GM19372 (cell line): ENCODE measurements at regions not wholly inside any gene's neighbourhood (a gene's known extent, or its start where the extent isn't known, plus 50 kb on each side); places are given as distances from the start of the nearest gene placed in this dataset.

Source experiments
- ATAC-seq: cut with Tn5 transposase; IDR thresholded peaks from one replicate; pipeline ENCODE4 v1.9.1; 2021; ENCODE audit warnings: mild to moderate bottlenecking, low read depth, moderate library complexity; ENCODE audit not compliant: unreplicated experiment

GRCh38 chr11:111148953-111149352 is 96.6 kb upstream of the POU2AF2 start:
- no peak for ATAC-seq

GRCh38 chr11:111148121-111148520 is 97.4 kb upstream of the POU2AF2 start:
- no peak for ATAC-seq

GRCh38 chr11:111137846-111138245 is 107.7 kb upstream of the POU2AF2 start:
- no peak for ATAC-seq

GRCh38 chr11:111135778-111136570 is 109.6 kb upstream of the POU2AF2 start:
- no peak for ATAC-seq

GRCh38 chr11:111135101-111135500 is 110.4 kb upstream of the POU2AF2 start:
- no peak for ATAC-seq

- no peak for ATAC-seq
Observed at GRCh38 chr11:111128076-111128870, 117.3 kb upstream of the POU2AF2 start.

- ATAC-seq, result no peak
Observed at GRCh38 chr11:111124724-111125123, 120.8 kb upstream of the POU2AF2 start.

GRCh38 chr11:111123463-111124398 is 121.8 kb upstream of the POU2AF2 start:
- ATAC-seq, result no peak

- no peak for ATAC-seq
Observed at GRCh38 chr11:111120696-111121302, 124.7 kb upstream of the POU2AF2 start.

GRCh38 chr11:111120161-111120560 is 125.4 kb upstream of the POU2AF2 start:
- no peak for ATAC-seq

- no peak for ATAC-seq
Observed at GRCh38 chr11:111119751-111120150, 125.8 kb upstream of the POU2AF2 start.

- ATAC-seq, result no peak
Observed at GRCh38 chr11:111115890-111116289, 129.6 kb upstream of the POU2AF2 start.

- ATAC-seq, result no peak
Observed at GRCh38 chr11:111114091-111114490, 131.4 kb upstream of the POU2AF2 start.

- no peak for ATAC-seq
Observed at GRCh38 chr11:111112614-111113013, 132.9 kb upstream of the POU2AF2 start.

- no peak for ATAC-seq
Observed at GRCh38 chr11:111107501-111107900, 138.0 kb upstream of the POU2AF2 start.

GRCh38 chr11:111106641-111107040 is 138.9 kb upstream of the POU2AF2 start:
- ATAC-seq, result no peak

GRCh38 chr11:111105566-111105965 is 140.0 kb upstream of the POU2AF2 start:
- no peak for ATAC-seq

- ATAC-seq, result no peak
Observed at GRCh38 chr11:111104185-111104584, 141.3 kb upstream of the POU2AF2 start.

- no peak for ATAC-seq
Observed at GRCh38 chr11:111101881-111102280, 143.6 kb upstream of the POU2AF2 start.

- ATAC-seq, result no peak
Observed at GRCh38 chr11:111099028-111099713, 146.4 kb upstream of the POU2AF2 start.
